Chondrocyte (in vitro differentiated cells): ENCODE measurements at regions not wholly inside any gene's neighbourhood (a gene's known extent, or its start where the extent isn't known, plus 50 kb on each side); places are given as distances from the start of the nearest gene placed in this dataset.

Experiments used
- DNase-seq: peaks from one replicate; pipeline ENCODE4 v3.0.0; 2021; ENCODE audit warnings: mixed read lengths, low spot score
- H3K27ac Mint-ChIP-seq: one replicate; pipeline ENCODE4 v1.8.0; 2021; ENCODE audit warnings: mild to moderate bottlenecking, moderate library complexity, mixed read lengths; ENCODE audit not compliant: unreplicated experiment
- H3K27me3 Mint-ChIP-seq: 2 replicates; pipeline ENCODE4 v1.8.0; 2021; ENCODE audit warnings: low read depth, mixed read lengths
- H3K36me3 Mint-ChIP-seq: 2 replicates; pipeline ENCODE4 v1.8.0; 2021; ENCODE audit warnings: low read depth, mixed read lengths
- H3K4me1 Mint-ChIP-seq: 2 replicates; pipeline ENCODE4 v1.8.0; 2021; ENCODE audit warnings: low read depth, mild to moderate bottlenecking, mixed read lengths
- H3K4me3 Mint-ChIP-seq: one replicate; pipeline ENCODE4 v1.8.0; 2021; ENCODE audit warnings: mild to moderate bottlenecking, moderate library complexity, mixed read lengths; ENCODE audit not compliant: unreplicated experiment
- H3K9me3 Mint-ChIP-seq: 2 replicates; pipeline ENCODE4 v1.8.0; 2021; ENCODE audit warnings: low read depth, mixed read lengths
- CTCF ChIP-seq: fragments of 200-600 bp; sonication (generic); IDR thresholded peaks from 2 replicates; pipeline ENCODE4 v1.5.0; 2021; ENCODE audit warnings: antibody characterized with exemption, mild to moderate bottlenecking, moderate library complexity

GRCh38 chr2:217095511-217096205 is 235.8 kb upstream of the TNP1 start:
- Mint-ChIP-seq H3K4me3 (no peak overlapping the region), H3K27ac (no peak overlapping the region), H3K4me1 (peaks cover 19% of the 10 kb centered on the region), H3K9me3 (peaks cover 6% of the 10 kb centered on the region), H3K27me3 (no peaks in the 10 kb centered on the region), H3K36me3 (peaks cover 1% of the 10 kb centered on the region)
- no peak for DNase-seq
- no peak for TF ChIP-seq CTCF

GRCh38 chr2:217092710-217093379 is 233.0 kb upstream of the TNP1 start:
- H3K4me1 Mint-ChIP-seq, result peaks cover 14% of the 10 kb centered on the region
- no peak for DNase-seq
- H3K4me3 Mint-ChIP-seq, result no peak overlapping the region
- H3K27me3 Mint-ChIP-seq, result no peaks in the 10 kb centered on the region
- peaks cover 6% of the 10 kb centered on the region for H3K9me3 Mint-ChIP-seq
- H3K27ac Mint-ChIP-seq, result no peak overlapping the region
- TF ChIP-seq CTCF, result no peak
- peaks cover 1% of the 10 kb centered on the region for H3K36me3 Mint-ChIP-seq

- H3K27me3 Mint-ChIP-seq, result no peaks in the 10 kb centered on the region
- no peak for TF ChIP-seq CTCF
- no peak for DNase-seq
- no peak overlapping the region for H3K27ac Mint-ChIP-seq
- H3K4me1 Mint-ChIP-seq, result peaks cover 14% of the 10 kb centered on the region
- H3K36me3 Mint-ChIP-seq, result no peaks in the 10 kb centered on the region
- H3K9me3 Mint-ChIP-seq, result peaks cover 6% of the 10 kb centered on the region
- H3K4me3 Mint-ChIP-seq, result no peak overlapping the region
Measured at GRCh38 chr2:217091531-217091930, 231.7 kb upstream of the TNP1 start.

- H3K9me3 Mint-ChIP-seq, result peaks cover 6% of the 10 kb centered on the region
- DNase-seq, result no peak
- H3K27ac Mint-ChIP-seq, result no peak overlapping the region
- no peak for TF ChIP-seq CTCF
- H3K36me3 Mint-ChIP-seq, result no peaks in the 10 kb centered on the region
- no peak overlapping the region for H3K4me3 Mint-ChIP-seq
- peaks cover 19% of the 10 kb centered on the region for H3K4me1 Mint-ChIP-seq
- H3K27me3 Mint-ChIP-seq, result no peaks in the 10 kb centered on the region
Measured at GRCh38 chr2:217090884-217091283, 231.0 kb upstream of the TNP1 start.

- Mint-ChIP-seq H3K36me3 (no peaks in the 10 kb centered on the region), H3K27ac (no peak overlapping the region), H3K4me1 (peaks cover 23% of the 10 kb centered on the region), H3K4me3 (peak overlapping the region; percentile 3), H3K27me3 (no peaks in the 10 kb centered on the region), H3K9me3 (peaks cover 5% of the 10 kb centered on the region)
- DNase-seq, result no peak
- TF ChIP-seq CTCF, result no peak
Measured at GRCh38 chr2:217090024-217090473, 230.2 kb upstream of the TNP1 start.
